Transverse colon (tissue), 4 donors: ENCODE measurements at regions not wholly inside any gene's neighbourhood (a gene's known extent, or its start where the extent isn't known, plus 50 kb on each side); places are given as distances from the start of the nearest gene placed in this dataset.

ENCODE experiments used
- DNase-seq: peaks from one replicate; pipeline ENCODE4 v3.0.0-alpha.2; 2019
- H3K27ac ChIP-seq, 4 donors: fragments of 200-600 bp; sonication (generic); 2 replicates each; pipeline ENCODE4 v1.5.1; 2016 to 2018; ENCODE audit warnings: inconsistent platforms in 4 of 4
- H3K27me3 ChIP-seq: fragments of 200-600 bp; sonication (generic); 2 replicates; pipeline ENCODE4 v1.5.1; 2017; ENCODE audit warnings: inconsistent platforms
- H3K36me3 ChIP-seq, 4 donors: fragments of 200-600 bp; sonication (generic); 2 replicates each; pipeline ENCODE4 v1.5.1; 2017 to 2019; ENCODE audit warnings: inconsistent platforms in 4 of 4
- H3K4me1 ChIP-seq, 4 donors: fragments of 200-600 bp; sonication (generic); 2 replicates each; pipeline ENCODE4 v1.5.1; 2017 to 2020; ENCODE audit warnings: inconsistent platforms in 4 of 4
- H3K4me3 ChIP-seq, 4 donors: fragments of 200-600 bp; sonication (generic); 1 replicate in 1 of 4; 2 replicates in 3 of 4; pipeline versions ENCODE4 v1.5.1 to v1.6.1; 2017 to 2019; ENCODE audit warnings: inconsistent platforms in 4 of 4
- H3K9me3 ChIP-seq, 2 donors: fragments of 200-600 bp; sonication (generic); 2 replicates each; pipeline ENCODE4 v1.5.1; 2017 to 2019; ENCODE audit warnings: inconsistent platforms in 2 of 2
- CTCF ChIP-seq, 5 experiments: fragments of 200-600 bp in 3 of 5; fragments of 450-650 bp in 2 of 5; sonication (generic) in 3 of 5; IDR thresholded peaks; 1 replicate in 2 of 5; 2 replicates in 3 of 5; pipeline ENCODE4 v1.5.1; 2016 to 2017; ENCODE audit warnings: antibody characterized with exemption in 5 of 5, inconsistent platforms in 3 of 5, mild to moderate bottlenecking in 2 of 5, moderate library complexity in 1 of 5
- EP300 ChIP-seq: sonication (generic); formaldehyde crosslinking; IDR thresholded peaks from one replicate; pipeline ENCODE4 v1.6.1; 2017; ENCODE audit warnings: antibody characterized with exemption, low read depth
- POLR2A ChIP-seq: fragments of 450-650 bp; IDR thresholded peaks from one replicate; pipeline ENCODE4 v1.6.1; 2016; ENCODE audit warnings: antibody characterized with exemption, mild to moderate bottlenecking, moderate library complexity
- POLR2AphosphoS5 ChIP-seq, 3 donors: sonication (generic); formaldehyde crosslinking; IDR thresholded peaks; one replicate each; pipeline ENCODE4 v1.6.1; 2016; ENCODE audit warnings: antibody characterized with exemption in 3 of 3
- WGBS, 2 donors: methylation state at CpG; one replicate each; pipeline ENCODE4 v1.1.5; 2018; ENCODE audit warnings: low coverage in 1 of 2; 5-methylcytosine and 5-hydroxymethylcytosine counted together
- in situ Hi-C, 4 donors: fragments of 200-750 bp; cut with MboI; loops; one replicate each; pipeline versions ENCODE4 v1.15.0 to v1.15.1; 2017; ENCODE audit warnings: low sequenced_read_pairs in 3 of 4, low pct_ligation_motif_present in 1 of 4, low pct_unique_long_range_greater_than_20kb in 1 of 4
- intact Hi-C: fragments of 100-400 bp; cut with DNase I; formaldehyde crosslinking; loops from one replicate; pipeline ENCODE4 v1.15.1; 2023; ENCODE audit warnings: low total_unique reads

GRCh38 chrX:30982467-30982866 lies 89.4 kb downstream of the FTHL17 start:
- no peak for DNase-seq
- WGBS, 2 donors, result 77% methylated on average over 3 of the region's 3 CpGs; no CpG with 5 or more reads in 1 of the 2 donors

GRCh38 chrX:30981968-30982367 lies 89.9 kb downstream of the FTHL17 start:
- Histone ChIP-seq H3K36me3 (no peaks in the 10 kb centered on the region), H3K4me1 (no peaks in the 10 kb centered on the region), H3K4me3 (no peak overlapping the region), H3K9me3 (no peaks in the 10 kb centered on the region), H3K27ac (no peak overlapping the region), H3K27me3 (no peaks in the 10 kb centered on the region)
- no peak for DNase-seq
- TF ChIP-seq EP300 (no peak), POLR2A (no peak), CTCF (IDR thresholded peaks at IDR 0.05) (no peak), POLR2AphosphoS5 (IDR thresholded peaks at IDR 0.05) (no peak)
- in situ Hi-C loops (no loop called here), intact Hi-C loops (no loop called here)
- WGBS, 2 donors, result 79 to 100% methylated on average over 1 to 2 of the region's 2 CpGs

More at GRCh38 chrX:30982467-30982866, 89.4 kb downstream of the FTHL17 start:
- Histone ChIP-seq H3K27me3 (no peaks in the 10 kb centered on the region), H3K4me3 (no peak overlapping the region), H3K36me3 (no peaks in the 10 kb centered on the region), H3K4me1 (no peaks in the 10 kb centered on the region), H3K27ac (no peak overlapping the region), H3K9me3 (no peaks in the 10 kb centered on the region)
- in situ Hi-C loops (no loop called here), intact Hi-C loops (no loop called here)
- TF ChIP-seq POLR2A, result no peak
- TF ChIP-seq CTCF (IDR thresholded peaks at IDR 0.05), result no peak
- TF ChIP-seq EP300, result no peak
- TF ChIP-seq POLR2AphosphoS5 (IDR thresholded peaks at IDR 0.05), result no peak

- Histone ChIP-seq H3K27me3 (no peaks in the 10 kb centered on the region), H3K27ac (no peak overlapping the region), H3K9me3 (no peaks in the 10 kb centered on the region), H3K4me3 (no peak overlapping the region), H3K4me1 (no peaks in the 10 kb centered on the region), H3K36me3 (no peaks in the 10 kb centered on the region)
- DNase-seq, result no peak
- 61 to 83% methylated on average over 1 of the region's 1 CpG for WGBS, 2 donors
- no peak for TF ChIP-seq POLR2A
- in situ Hi-C loops, result no loop called here
- intact Hi-C loops, result no loop called here
Measured at GRCh38 chrX:30979271-30979670, 90.2 kb upstream of the TAB3 start.

GRCh38 chrX:30975467-30975866 lies 86.4 kb upstream of the TAB3 start:
- H3K27ac ChIP-seq, result no peak overlapping the region
- intact Hi-C loops (no loop called here), in situ Hi-C loops (no loop called here)
- DNase-seq, result no peak
- TF ChIP-seq POLR2A (no peak), POLR2AphosphoS5 (IDR thresholded peaks at IDR 0.05) (no peak), EP300 (no peak), CTCF (IDR thresholded peaks at IDR 0.05) (no peak)
- no peaks in the 10 kb centered on the region for H3K27me3 ChIP-seq
- no peaks in the 10 kb centered on the region for H3K36me3 ChIP-seq
- no peaks in the 10 kb centered on the region for H3K9me3 ChIP-seq
- no peaks in the 10 kb centered on the region for H3K4me1 ChIP-seq
- no peak overlapping the region for H3K4me3 ChIP-seq

GRCh38 chrX:30973784-30974427 lies 84.9 kb upstream of the TAB3 start:
- Histone ChIP-seq H3K4me1 (no peaks in the 10 kb centered on the region), H3K27me3 (no peaks in the 10 kb centered on the region), H3K27ac (no peak overlapping the region), H3K9me3 (no peaks in the 10 kb centered on the region), H3K36me3 (no peaks in the 10 kb centered on the region), H3K4me3 (no peak overlapping the region)
- intact Hi-C loops (no loop called here), in situ Hi-C loops (no loop called here)
- DNase-seq, result no peak
- TF ChIP-seq POLR2A, result no peak
- TF ChIP-seq CTCF (IDR thresholded peaks at IDR 0.05), result no peak
- no peak for TF ChIP-seq EP300
- no peak for TF ChIP-seq POLR2AphosphoS5 (IDR thresholded peaks at IDR 0.05)
- WGBS, 2 donors, result 71% methylated on average over 5 of the region's 5 CpGs; no CpG with 5 or more reads in 1 of the 2 donors
